ENCODE measurements at regions not wholly inside any gene's neighbourhood (a gene's known extent, or its start where the extent isn't known, plus 50 kb on each side); places are given as distances from the start of the nearest gene placed in this dataset.

DNA sequence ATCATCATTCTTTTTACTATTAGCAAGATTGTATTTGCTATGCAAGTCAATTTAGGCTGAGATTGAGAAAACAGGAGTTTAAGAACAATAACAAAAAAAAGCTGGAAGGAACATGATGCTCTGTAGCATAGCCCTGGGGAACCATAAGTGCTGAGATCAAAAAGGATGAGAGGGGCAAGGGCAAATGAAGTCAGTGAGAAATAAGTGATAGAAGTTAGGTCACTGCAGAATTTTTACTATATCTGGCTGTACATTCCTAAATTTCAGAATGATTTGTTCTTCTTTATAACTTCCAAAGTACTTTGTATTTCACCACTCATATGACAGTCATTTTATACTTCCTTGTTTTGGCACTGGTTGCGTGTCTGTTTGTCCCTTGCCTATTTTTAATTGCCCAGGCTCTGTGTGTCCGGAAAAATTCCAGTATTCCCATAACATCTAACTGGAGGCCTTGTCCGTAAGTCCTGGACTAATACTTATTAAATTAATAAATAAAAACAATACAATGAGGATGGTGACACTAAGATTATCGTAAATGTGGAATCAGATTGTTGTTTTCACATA is 444.7 kb downstream of the TENT5A start:
- no peaks in the 10 kb centered on the region for H3K9me3 ChIP-seq
- no peaks in the 10 kb centered on the region for H3K36me3 ChIP-seq
- no peak overlapping the region for H3K4me3 ChIP-seq
- intact Hi-C loops (cut with DNase I), result no loop called here
- no peak overlapping the region for H3K27ac ChIP-seq
- no peak for TF ChIP-seq POLR2A (IDR thresholded peaks at IDR 0.05)
- TF ChIP-seq, protein P1, sequence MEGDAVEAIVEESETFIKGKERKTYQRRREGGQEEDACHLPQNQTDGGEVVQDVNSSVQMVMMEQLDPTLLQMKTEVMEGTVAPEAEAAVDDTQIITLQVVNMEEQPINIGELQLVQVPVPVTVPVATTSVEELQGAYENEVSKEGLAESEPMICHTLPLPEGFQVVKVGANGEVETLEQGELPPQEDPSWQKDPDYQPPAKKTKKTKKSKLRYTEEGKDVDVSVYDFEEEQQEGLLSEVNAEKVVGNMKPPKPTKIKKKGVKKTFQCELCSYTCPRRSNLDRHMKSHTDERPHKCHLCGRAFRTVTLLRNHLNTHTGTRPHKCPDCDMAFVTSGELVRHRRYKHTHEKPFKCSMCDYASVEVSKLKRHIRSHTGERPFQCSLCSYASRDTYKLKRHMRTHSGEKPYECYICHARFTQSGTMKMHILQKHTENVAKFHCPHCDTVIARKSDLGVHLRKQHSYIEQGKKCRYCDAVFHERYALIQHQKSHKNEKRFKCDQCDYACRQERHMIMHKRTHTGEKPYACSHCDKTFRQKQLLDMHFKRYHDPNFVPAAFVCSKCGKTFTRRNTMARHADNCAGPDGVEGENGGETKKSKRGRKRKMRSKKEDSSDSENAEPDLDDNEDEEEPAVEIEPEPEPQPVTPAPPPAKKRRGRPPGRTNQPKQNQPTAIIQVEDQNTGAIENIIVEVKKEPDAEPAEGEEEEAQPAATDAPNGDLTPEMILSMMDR (IDR thresholded peaks at IDR 0.05), result no peak
- TF ChIP-seq POLR2AphosphoS5 (IDR thresholded peaks at IDR 0.05; ENCODE audit: insufficient read depth in 1 of 2, low read depth in 1 of 2), result no peak
- no peaks in the 10 kb centered on the region for H3K27me3 ChIP-seq
- H3K4me1 ChIP-seq, result no peaks in the 10 kb centered on the region
- DNase-seq (ENCODE audit: extremely low spot score in 2 of 2), result no peak

DNA sequence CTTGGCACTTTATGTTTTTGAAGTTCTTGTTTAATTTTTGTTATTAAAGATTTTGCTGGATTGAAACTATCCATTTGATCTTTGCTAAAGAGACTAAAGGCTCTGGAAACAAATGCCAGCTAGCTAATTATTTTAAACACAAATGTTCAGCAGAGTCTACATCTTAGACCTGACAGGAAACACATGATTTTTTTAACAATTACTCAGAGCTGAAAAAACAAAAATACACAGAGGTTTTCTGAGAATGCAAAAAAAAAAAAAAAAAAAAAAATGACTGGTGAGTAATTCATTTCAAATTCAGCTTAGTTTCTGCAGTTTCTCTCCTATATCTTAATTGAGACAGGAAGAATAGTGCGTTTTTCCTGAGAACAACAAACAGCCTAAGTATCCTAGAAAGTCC is 448.0 kb downstream of the TENT5A start:
- no peaks in the 10 kb centered on the region for H3K4me1 ChIP-seq
- DNase-seq (ENCODE audit: extremely low spot score in 2 of 2), result no peak

DNA sequence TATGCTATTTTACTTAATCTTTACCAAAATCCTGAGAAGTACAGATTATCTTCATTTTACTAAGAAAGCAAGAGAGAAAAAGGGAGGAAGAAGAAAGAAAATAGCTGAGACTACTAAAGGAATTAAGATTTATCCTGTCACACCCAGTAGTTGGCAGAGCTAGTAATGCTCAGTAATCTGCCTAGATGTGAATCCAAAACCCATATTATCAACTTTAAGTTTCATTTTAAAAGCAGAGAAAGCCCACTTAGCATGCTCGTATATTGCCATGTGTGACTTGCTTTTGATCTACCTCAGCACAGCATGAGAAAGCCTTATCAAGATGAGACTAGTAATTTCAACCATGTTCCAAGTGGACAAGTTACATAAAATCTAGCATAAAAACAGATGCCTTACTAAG is 451.5 kb downstream of the TENT5A start:
- Histone ChIP-seq H3K4me1 (no peaks in the 10 kb centered on the region), H3K27me3 (no peaks in the 10 kb centered on the region), H3K4me3 (no peak overlapping the region), H3K27ac (no peak overlapping the region), H3K36me3 (no peaks in the 10 kb centered on the region), H3K9me3 (no peaks in the 10 kb centered on the region)
- TF ChIP-seq, protein P1 (IDR thresholded peaks at IDR 0.05), result no peak
- TF ChIP-seq POLR2A (IDR thresholded peaks at IDR 0.05) (no peak), POLR2AphosphoS5 (IDR thresholded peaks at IDR 0.05; ENCODE audit: insufficient read depth in 1 of 2, low read depth in 1 of 2) (no peak)
- no peak for DNase-seq (ENCODE audit: extremely low spot score in 2 of 2)
- intact Hi-C loops (cut with DNase I), result no loop called here

More for the DNA sequence above, 448.0 kb downstream of the TENT5A start:
- Histone ChIP-seq H3K4me3 (no peak overlapping the region), H3K27me3 (no peaks in the 10 kb centered on the region), H3K27ac (no peak overlapping the region), H3K9me3 (no peaks in the 10 kb centered on the region), H3K36me3 (no peaks in the 10 kb centered on the region)
- TF ChIP-seq POLR2A (IDR thresholded peaks at IDR 0.05), result no peak
- TF ChIP-seq POLR2AphosphoS5 (IDR thresholded peaks at IDR 0.05; ENCODE audit: insufficient read depth in 1 of 2, low read depth in 1 of 2), result no peak
- TF ChIP-seq, protein P1 (IDR thresholded peaks at IDR 0.05), result no peak
- intact Hi-C loops (cut with DNase I), result no loop called here

DNA sequence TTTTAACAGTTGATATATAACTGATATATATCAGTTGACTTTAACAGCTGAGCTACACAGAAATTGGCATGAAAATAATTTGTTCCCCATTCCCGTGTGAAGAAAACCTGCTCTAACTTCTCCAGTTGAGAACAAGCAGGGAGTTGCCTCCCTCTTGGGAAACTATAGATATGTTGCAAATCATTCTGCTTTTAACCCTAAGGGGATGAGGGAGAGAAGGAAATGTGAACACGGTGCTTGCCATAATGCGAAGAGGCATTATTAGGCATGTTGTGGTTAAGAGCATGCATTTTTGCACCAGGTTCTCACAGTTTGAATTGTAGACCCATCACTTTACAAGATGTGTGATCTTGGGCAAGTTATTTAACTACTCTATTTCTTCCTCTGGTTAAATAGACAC is 453.7 kb downstream of the TENT5A start:
- Histone ChIP-seq H3K36me3 (no peaks in the 10 kb centered on the region), H3K27ac (no peak overlapping the region), H3K4me1 (no peaks in the 10 kb centered on the region), H3K4me3 (no peak overlapping the region), H3K27me3 (no peaks in the 10 kb centered on the region), H3K9me3 (no peaks in the 10 kb centered on the region)
- no peak for DNase-seq (ENCODE audit: extremely low spot score in 2 of 2)
- TF ChIP-seq, protein P1 (IDR thresholded peaks at IDR 0.05), result no peak
- no peak for TF ChIP-seq POLR2A (IDR thresholded peaks at IDR 0.05)
- no peak for TF ChIP-seq POLR2AphosphoS5 (IDR thresholded peaks at IDR 0.05; ENCODE audit: insufficient read depth in 1 of 2, low read depth in 1 of 2)
- intact Hi-C loops (cut with DNase I), result no loop called here

DNA sequence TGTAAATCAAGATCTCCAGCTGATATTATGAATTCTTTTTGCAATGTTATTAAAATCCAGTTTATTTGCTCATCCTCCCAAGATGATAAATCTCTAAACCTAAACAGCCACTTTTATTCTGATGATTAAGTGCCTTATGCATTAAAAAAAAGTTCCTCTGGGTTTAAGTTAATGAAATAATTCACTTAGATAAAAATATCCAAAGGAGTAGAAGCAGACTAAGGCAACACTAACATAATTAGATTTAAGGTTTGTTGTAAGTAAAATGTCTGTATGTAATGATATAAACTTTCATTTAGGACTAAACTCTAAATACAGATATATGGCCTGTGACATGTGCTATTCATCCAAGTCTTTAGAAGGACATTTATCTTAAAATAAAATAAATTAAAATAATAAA is 457.2 kb downstream of the TENT5A start:
- no peaks in the 10 kb centered on the region for H3K36me3 ChIP-seq
- H3K27me3 ChIP-seq, result no peaks in the 10 kb centered on the region
- no peaks in the 10 kb centered on the region for H3K9me3 ChIP-seq
- no peak overlapping the region for H3K4me3 ChIP-seq
- no peaks in the 10 kb centered on the region for H3K4me1 ChIP-seq
- TF ChIP-seq POLR2AphosphoS5 (IDR thresholded peaks at IDR 0.05; ENCODE audit: insufficient read depth in 1 of 2, low read depth in 1 of 2), result no peak
- no peak for TF ChIP-seq POLR2A (IDR thresholded peaks at IDR 0.05)
- TF ChIP-seq, protein P1 (IDR thresholded peaks at IDR 0.05), result no peak
- no peak overlapping the region for H3K27ac ChIP-seq
- intact Hi-C loops (cut with DNase I), result no loop called here
- DNase-seq (ENCODE audit: extremely low spot score in 2 of 2), result no peak
